ENCODE measurements at regions not wholly inside any gene's neighbourhood (a gene's known extent, or its start where the extent isn't known, plus 50 kb on each side); places are given as distances from the start of the nearest gene placed in this dataset.
"Not testable (repeated sequence)": the region's sequence is repeated elsewhere in the genome, so short reads cannot be mapped to it uniquely, and the experiment has no call there.

DNA sequence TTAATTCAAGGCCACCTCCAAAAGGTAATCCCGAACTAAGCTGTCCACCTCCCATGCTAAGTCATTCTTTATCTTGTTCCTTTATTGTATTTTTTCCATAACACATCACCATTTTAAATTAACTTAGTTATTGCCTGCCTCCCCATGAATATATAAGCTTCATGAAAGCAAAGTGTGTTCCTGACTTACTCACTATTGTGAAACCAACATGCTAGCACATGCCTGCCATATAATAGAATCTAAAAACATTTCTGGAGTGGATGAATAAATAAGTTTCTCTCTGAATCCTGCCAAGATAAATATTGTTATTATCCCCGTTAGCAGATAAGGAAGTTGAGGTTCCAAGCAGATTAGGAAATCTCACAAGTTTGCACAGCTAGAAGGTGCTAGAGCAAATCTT is 98.7 kb upstream of the RRN3 start:
- not testable (repeated sequence) for DNase-seq

DNA sequence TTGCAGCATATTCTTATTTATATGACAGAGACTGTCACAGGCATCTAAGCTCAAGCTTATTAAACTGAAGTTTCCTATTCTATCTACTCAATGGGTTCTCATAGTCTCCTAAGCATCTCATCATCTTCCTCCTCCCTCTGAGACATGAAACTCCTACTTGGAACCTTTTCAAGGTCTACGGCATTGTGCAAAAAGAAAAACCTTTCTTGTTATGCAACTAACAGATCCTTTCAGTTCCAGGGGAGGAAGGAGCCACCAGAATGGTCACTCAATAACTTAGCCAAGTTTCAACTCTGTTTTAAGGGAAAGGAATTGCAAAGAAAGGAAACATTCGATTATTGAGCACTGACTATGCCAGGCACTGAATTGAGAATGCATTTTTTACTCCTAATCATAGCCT is 98.1 kb upstream of the RRN3 start:
- DNase-seq: not testable (repeated sequence)

DNA sequence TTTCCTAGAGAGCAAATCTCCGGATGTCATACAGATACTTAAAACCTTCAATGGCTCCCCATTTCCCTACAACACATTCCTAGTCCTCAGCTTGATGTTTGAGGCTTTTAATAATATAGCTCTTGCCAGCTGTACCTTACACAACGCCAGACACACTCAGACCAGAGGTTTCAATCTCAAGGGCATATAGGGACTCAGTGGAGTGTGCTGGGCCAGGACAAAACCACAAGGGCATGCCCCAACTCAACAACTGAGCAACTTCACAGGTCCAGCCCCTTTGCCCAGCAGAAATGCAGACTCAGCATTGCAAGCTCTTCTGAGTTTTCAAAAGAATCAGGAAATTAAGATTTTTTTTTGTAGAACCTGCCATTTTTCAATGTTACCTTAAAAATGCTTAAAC is 95.4 kb upstream of the RRN3 start:
- DNase-seq: not testable (repeated sequence)

All from midbrain (tissue), 1 donor.